ENCODE measurements at regions not wholly inside any gene's neighbourhood (a gene's known extent, or its start where the extent isn't known, plus 50 kb on each side); places are given as distances from the start of the nearest gene placed in this dataset.
A peak's percentile ranks its signal among the peaks of the same experiment; 100 is the strongest.

DNA sequence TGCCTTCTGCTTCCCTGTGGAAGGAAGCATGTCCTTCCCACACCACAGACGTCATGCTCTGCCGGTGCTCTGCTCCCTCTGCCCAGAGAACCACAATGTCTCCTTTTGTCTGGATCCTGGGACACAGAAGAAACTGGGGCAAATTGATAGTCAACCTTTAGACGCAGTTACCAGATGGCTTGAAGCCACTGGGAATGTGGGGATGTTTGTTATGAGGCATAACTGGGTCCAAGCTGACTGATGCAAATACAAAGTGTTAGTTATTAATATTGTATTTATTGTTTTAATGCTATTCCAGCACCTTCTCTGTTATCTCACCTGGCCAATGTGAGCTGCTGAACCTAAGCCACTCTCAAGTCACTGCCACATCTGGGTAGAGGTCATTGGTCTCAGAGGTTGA lies 322.2 kb downstream of the SHANK2 start:
- no peak for DNase-seq

DNA sequence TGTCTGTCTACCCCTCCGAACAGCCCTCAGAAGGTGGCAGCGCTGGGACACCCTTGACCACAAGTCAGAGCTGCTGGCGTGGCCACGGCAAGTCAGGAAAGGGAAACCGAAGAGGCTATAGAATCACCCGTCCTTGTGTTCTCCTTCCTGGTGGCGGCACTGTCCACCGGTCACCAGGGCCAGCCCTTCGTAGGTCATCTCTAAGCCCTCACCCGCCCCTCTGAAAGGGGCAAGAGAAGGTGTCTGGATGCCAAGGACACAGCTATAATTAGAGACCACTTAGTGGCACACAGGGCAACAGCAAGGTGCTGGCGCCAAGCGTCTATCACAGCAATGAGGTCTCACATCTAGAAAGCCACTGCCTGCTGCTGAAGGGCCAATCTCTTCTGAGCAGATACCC lies 320.9 kb downstream of the SHANK2 start:
- no peak for DNase-seq

DNA sequence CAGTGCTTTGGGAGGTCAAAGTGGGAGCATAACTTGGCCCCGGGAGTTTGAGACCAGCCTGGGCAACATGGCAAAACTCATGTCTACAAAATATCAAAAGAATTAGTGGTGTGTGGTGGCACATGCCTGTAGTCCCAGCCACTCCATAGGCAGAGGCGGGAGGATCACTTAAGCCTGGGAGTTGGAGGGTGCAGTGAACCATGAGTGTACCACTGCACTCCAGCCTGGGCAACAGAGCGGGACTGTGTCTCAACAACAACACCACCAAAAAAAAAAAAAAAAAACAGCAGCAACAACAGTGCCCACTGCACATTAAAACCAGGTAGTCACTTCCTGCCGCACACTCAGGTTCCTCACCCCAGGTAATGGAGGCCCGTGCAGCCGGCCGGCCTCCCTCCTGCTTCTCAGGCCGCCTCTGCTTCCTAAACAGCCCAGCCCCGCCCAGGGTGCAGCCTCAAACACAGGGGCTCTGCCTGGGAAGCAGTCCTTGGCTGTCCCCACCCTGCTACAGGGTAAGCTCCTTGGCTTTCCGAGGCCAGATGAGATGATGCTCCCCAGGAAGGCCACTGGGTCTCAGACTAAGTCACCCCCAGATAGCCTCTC lies 318.3 kb downstream of the SHANK2 start:
- peak; percentile 15 for DNase-seq

- no peak for DNase-seq
Measured at GRCh38 chr11:70935006-70935768, 317.2 kb downstream of the SHANK2 start.

- DNase-seq, result no peak
Measured at GRCh38 chr11:70942593-70942992, 309.8 kb downstream of the SHANK2 start.

DNA sequence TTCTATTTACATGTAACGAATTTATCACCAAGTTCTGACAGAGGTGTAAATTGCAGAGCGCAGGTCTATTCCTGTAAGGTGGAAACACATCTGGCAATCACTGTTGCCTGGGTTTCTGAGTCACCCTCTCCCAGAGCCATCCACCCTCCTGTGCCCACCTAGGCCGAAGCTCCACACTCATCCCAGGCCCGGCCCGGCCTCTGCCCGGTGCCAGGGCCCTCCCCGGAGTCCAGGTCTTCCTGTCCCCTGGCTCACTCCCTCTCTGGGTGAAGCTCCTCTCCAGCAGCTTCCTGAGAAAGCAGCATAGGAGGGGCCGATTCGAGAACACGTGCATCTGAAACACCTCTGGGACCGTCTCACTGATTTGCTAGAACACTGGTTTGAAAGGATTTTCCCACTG lies 308.2 kb downstream of the SHANK2 start:
- DNase-seq, result no peak

- DNase-seq, result no peak
Measured at GRCh38 chr11:70944636-70945035, 307.7 kb downstream of the SHANK2 start.

- no peak for DNase-seq
Measured at GRCh38 chr11:70948398-70948797, 304.0 kb downstream of the SHANK2 start.

GRCh38 chr11:70948855-70949531 lies 303.4 kb downstream of the SHANK2 start:
- DNase-seq, result no peak

GRCh38 chr11:70951139-70951804 lies 301.1 kb downstream of the SHANK2 start:
- DNase-seq, result no peak

GRCh38 chr11:70952191-70952590 lies 300.2 kb downstream of the SHANK2 start:
- no peak for DNase-seq

DNA sequence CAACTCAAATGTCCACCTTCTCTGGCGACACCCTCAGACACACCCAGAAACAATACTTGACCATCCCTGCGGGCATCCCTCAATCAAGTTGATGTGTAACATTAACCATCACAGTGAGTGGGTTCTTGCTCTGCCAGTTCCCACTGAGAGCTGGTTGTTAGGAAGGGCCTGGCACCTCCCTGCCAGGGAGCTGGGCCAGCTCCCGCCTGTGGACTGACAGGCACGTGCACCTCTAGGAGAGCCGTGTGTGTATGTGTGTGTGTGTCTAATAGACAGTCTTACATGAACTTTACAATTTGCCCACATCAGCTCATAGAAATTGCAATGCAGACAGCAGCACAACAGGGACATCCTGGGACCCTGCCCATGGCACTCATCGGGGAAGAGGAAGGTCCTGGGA lies 298.7 kb downstream of the SHANK2 start:
- no peak for DNase-seq

DNA sequence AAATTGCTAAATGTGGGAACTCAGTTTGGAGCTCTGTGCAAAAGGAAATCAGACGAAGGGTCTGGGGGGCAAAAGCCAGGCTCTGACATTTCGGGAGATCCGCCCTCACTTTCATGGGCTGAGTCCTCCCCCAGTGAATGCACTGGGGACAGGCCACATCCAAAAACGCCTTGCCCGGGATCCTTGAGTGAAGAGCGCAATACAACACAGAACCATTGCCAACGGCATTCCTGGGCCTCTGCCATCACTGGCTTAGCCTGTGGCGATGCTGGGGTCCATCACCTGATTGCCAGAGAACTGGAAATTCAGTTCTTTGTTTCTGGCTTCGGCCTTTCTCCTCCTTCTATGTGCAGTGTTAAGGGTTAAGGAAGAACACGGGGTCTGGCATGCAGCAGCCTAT lies 297.9 kb downstream of the SHANK2 start:
- DNase-seq, result no peak

Measured in left kidney (tissue), 1 donor.